ENCODE measurements at regions not wholly inside any gene's neighbourhood (a gene's known extent, or its start where the extent isn't known, plus 50 kb on each side); places are given as distances from the start of the nearest gene placed in this dataset.

GRCh38 chr6:122102026-122102425, 297.4 kb upstream of the HSF2 start:
- TF ChIP-seq EP300 (IDR thresholded peaks at IDR 0.05; ENCODE audit: low read depth): no peak
- no peak for TF ChIP-seq CTCF (IDR thresholded peaks at IDR 0.05)
- no peak for TF ChIP-seq POLR2A (IDR thresholded peaks at IDR 0.05)

Data from transverse colon (tissue), 3 donors.